Smooth muscle cell (in vitro differentiated cells): ENCODE measurements at regions not wholly inside any gene's neighbourhood (a gene's known extent, or its start where the extent isn't known, plus 50 kb on each side); places are given as distances from the start of the nearest gene placed in this dataset.

Experiments
- DNase-seq: peaks from one replicate; lab custom pipeline; 2025; ENCODE audit not compliant: unreplicated experiment; lab: John Stamatoyannopoulos, UW
- H2AFZ ChIP-seq: fragments of 200-600 bp; sonication (generic); 2 replicates; pipeline ENCODE4 v1.6.0; 2016; ENCODE audit warnings: antibody characterized with exemption, low read depth, mild to moderate bottlenecking
- H3F3A ChIP-seq: fragments of 200-600 bp; sonication (generic); 2 replicates; pipeline ENCODE4 v1.6.0; 2017; ENCODE audit warnings: antibody characterized with exemption, low read depth
- H3K27ac ChIP-seq: fragments of 200-600 bp; sonication (generic); 2 replicates; pipeline ENCODE4 v1.5.1; 2016; ENCODE audit warnings: low read depth, mild to moderate bottlenecking
- H3K27me3 ChIP-seq: fragments of 200-600 bp; sonication (generic); 2 replicates; pipeline ENCODE4 v1.6.1; 2016; ENCODE audit warnings: low read depth, mild to moderate bottlenecking
- H3K36me3 ChIP-seq: fragments of 200-600 bp; sonication (generic); 2 replicates; pipeline ENCODE4 v1.5.1; 2016; ENCODE audit warnings: low read depth
- H3K4me1 ChIP-seq: fragments of 200-600 bp; sonication (generic); 2 replicates; pipeline ENCODE4 v1.5.1; 2016; ENCODE audit warnings: low read depth
- H3K4me2 ChIP-seq: fragments of 200-600 bp; sonication (generic); 2 replicates; pipeline ENCODE4 v1.6.0; 2016; ENCODE audit warnings: mild to moderate bottlenecking
- H3K4me3 ChIP-seq: fragments of 200-600 bp; sonication (generic); 2 replicates; pipeline ENCODE4 v1.5.1; 2016; ENCODE audit warnings: mild to moderate bottlenecking
- H3K79me2 ChIP-seq: fragments of 200-600 bp; sonication (generic); 2 replicates; pipeline ENCODE4 v1.6.0; 2016; ENCODE audit warnings: low read depth, mild to moderate bottlenecking
- H3K9ac ChIP-seq: fragments of 200-600 bp; sonication (generic); 2 replicates; pipeline ENCODE4 v1.6.0; 2016; ENCODE audit warnings: low read depth
- H3K9me3 ChIP-seq: fragments of 200-600 bp; sonication (generic); replicated peaks from 2 replicates; pipeline ENCODE4 v1.5.1; 2016; ENCODE audit warnings: low read depth
- H4K20me1 ChIP-seq: fragments of 200-600 bp; sonication (generic); 2 replicates; pipeline ENCODE4 v1.6.0; 2016; ENCODE audit warnings: low read depth
- WGBS: methylation state at CpG from one replicate; pipeline ENCODE4 v1.1.7; 2016; ENCODE audit warnings: low lambda C conversion rate; 5-methylcytosine and 5-hydroxymethylcytosine counted together
- TF ChIP-seq, protein P1 (sequence below): fragments of 200-600 bp; sonication (generic); IDR thresholded peaks from 2 replicates; pipeline ENCODE4 v1.5.1; 2017; ENCODE audit warnings: borderline replicate concordance, mild to moderate bottlenecking, antibody characterized with exemption; ENCODE audit not compliant: insufficient read depth, poor library complexity, severe bottlenecking

DNA sequence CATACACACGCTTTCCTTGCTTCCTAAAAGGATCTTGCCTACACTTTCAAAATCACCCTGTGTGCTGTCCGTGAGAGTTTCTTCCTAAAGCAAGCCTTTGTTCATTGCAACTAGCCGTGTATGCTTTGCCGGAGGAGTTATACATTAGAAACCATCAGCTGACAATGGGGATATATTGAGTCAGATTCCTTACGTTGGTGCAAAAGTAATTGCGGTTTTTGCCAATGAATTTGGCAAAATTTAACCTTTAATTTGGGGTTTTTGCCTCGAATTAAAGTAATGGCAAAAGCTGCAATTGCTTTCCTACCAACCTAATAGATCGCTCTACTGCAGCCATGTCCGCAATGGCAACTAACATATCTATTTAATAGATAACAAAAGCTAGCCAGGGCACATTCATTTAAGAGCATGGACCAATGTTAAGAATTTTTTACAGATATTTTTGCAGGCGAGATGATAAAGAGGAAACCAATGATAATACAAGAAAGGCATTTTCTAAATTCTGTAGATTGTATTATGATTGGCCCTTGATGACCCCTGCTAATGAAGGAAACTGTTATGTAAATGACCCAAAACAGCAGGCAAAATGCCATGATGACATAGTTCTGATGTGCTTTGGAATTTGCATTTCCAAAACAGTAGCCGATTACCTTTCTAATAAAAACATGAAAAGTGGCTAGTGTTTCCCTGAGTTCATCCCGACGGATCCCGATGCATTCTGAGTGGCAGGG lies 184.8 kb upstream of the NRP1 start:
- Histone ChIP-seq H3K4me3 (no peak overlapping the region), H3K79me2 (no peaks in the 10 kb centered on the region), H3K9me3 (no peaks in the 10 kb centered on the region), H3K27me3 (no peaks in the 10 kb centered on the region), H3K4me2 (peak overlapping the region; percentile 27), H2AFZ (no peak overlapping the region), H3K4me1 (peaks cover 5% of the 10 kb centered on the region), H4K20me1 (no peaks in the 10 kb centered on the region), H3K9ac (no peak overlapping the region), H3K36me3 (no peaks in the 10 kb centered on the region), H3F3A (no peaks in the 10 kb centered on the region), H3K27ac (no peak overlapping the region)
- 60% methylated on average over 14 of the region's 14 CpGs for WGBS
- TF ChIP-seq, protein P1, sequence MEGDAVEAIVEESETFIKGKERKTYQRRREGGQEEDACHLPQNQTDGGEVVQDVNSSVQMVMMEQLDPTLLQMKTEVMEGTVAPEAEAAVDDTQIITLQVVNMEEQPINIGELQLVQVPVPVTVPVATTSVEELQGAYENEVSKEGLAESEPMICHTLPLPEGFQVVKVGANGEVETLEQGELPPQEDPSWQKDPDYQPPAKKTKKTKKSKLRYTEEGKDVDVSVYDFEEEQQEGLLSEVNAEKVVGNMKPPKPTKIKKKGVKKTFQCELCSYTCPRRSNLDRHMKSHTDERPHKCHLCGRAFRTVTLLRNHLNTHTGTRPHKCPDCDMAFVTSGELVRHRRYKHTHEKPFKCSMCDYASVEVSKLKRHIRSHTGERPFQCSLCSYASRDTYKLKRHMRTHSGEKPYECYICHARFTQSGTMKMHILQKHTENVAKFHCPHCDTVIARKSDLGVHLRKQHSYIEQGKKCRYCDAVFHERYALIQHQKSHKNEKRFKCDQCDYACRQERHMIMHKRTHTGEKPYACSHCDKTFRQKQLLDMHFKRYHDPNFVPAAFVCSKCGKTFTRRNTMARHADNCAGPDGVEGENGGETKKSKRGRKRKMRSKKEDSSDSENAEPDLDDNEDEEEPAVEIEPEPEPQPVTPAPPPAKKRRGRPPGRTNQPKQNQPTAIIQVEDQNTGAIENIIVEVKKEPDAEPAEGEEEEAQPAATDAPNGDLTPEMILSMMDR, result no peak
- DNase-seq, result no peak

DNA sequence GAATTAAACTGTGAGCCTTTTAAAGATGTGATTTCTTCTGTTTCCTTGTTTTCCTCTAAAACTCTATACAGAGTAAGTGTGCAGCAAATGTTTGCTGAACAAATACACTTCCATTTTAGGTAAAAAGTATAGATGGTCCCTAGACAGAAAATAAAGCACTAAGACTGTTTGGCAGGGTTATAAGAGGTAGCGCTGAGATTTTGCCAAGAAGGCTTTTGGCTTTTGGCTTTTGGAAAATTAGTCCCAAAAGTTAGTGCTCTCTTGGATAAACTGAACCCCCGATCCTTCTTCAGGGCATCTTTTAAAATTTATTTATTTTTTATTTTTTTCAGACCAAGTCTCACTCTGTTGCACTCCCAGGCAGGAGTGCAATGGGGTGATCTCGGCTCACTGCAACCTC lies 175.7 kb upstream of the NRP1 start:
- Histone ChIP-seq H3K9me3 (no peaks in the 10 kb centered on the region), H4K20me1 (no peaks in the 10 kb centered on the region), H3K27me3 (no peaks in the 10 kb centered on the region), H3K9ac (peak overlapping the region; percentile 79), H3K4me2 (no peak overlapping the region), H3K27ac (peak overlapping the region; percentile 94), H2AFZ (peak overlapping the region; percentile 15), H3K36me3 (no peaks in the 10 kb centered on the region), H3K4me3 (no peak overlapping the region), H3K79me2 (no peaks in the 10 kb centered on the region), H3F3A (peaks cover 3% of the 10 kb centered on the region), H3K4me1 (peaks cover 5% of the 10 kb centered on the region)
- WGBS, result 97% methylated on average over 3 of the region's 3 CpGs
- DNase-seq, result no peak
- TF ChIP-seq, protein P1, result no peak

DNA sequence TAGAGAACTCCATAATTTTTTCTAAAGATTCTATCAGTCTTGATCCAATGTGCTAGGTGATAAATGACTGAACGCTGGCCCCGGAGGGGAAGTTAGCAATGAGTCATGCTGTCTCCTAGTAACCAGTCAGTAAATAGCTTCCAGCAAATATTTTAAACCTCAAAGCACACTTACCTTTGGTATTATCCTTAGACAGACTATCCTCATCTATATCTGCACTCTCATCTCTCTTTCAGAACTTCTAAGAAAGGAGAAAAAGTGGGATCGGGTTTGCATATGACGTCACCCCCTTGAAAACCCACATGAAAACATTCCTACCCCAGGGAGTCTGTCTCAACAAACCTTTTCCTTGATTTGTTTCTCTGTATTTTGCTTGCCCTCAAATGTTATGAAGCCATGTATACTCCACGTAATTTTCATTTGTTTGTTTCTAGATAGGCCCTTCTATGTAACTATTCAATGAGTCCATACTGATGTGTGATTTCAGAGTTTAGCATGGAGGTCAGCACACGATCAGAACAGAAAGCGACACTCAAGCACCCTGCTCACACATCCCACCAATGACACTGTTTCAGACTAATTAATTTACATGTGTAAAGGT lies 174.9 kb upstream of the NRP1 start:
- Histone ChIP-seq H4K20me1 (no peaks in the 10 kb centered on the region), H3K9ac (peak overlapping the region; percentile 79)

More for the DNA sequence above, 174.9 kb upstream of the NRP1 start:
- DNase-seq, result no peak
- Histone ChIP-seq H3K4me1 (peaks cover 5% of the 10 kb centered on the region), H2AFZ (peak overlapping the region; percentile 15), H3K27ac (peak overlapping the region; percentile 94), H3K4me3 (no peak overlapping the region), H3K36me3 (no peaks in the 10 kb centered on the region), H3F3A (peaks cover 3% of the 10 kb centered on the region), H3K27me3 (no peaks in the 10 kb centered on the region), H3K9me3 (no peaks in the 10 kb centered on the region), H3K79me2 (no peaks in the 10 kb centered on the region), H3K4me2 (peak overlapping the region; percentile 70)
- 25% methylated on average over 7 of the region's 7 CpGs for WGBS
- TF ChIP-seq, protein P1, result no peak
